Calu3 (cell line): ENCODE measurements at regions not wholly inside any gene's neighbourhood (a gene's known extent, or its start where the extent isn't known, plus 50 kb on each side); places are given as distances from the start of the nearest gene placed in this dataset.

Experiments used
- BruUV-seq: library from RNA; stranded (reverse); fragments of 400-500 nt; replicated peaks from 2 replicates; lab custom pipeline; 2021; lab: Mats Ljungman, UMichigan
- CTCF ChIA-PET: fragments of 300-600 bp; sonication (Branson Sonifier 250); formaldehyde crosslinking; loops from one replicate; lab custom pipeline; 2022; ENCODE audit warnings: antibody characterized with exemption; lab: Charles Lee
- DNase-seq: peaks from one replicate; pipeline ENCODE4 v3.0.0; 2022
- H3K27ac Mint-ChIP-seq: one replicate; pipeline ENCODE4 v1.8.0; 2022; ENCODE audit warnings: mixed read lengths; ENCODE audit not compliant: unreplicated experiment
- H3K27me3 Mint-ChIP-seq: one replicate; pipeline ENCODE4 v1.8.0; 2022; ENCODE audit warnings: mixed read lengths; ENCODE audit not compliant: unreplicated experiment
- H3K36me3 Mint-ChIP-seq: one replicate; pipeline ENCODE4 v1.8.0; 2022; ENCODE audit warnings: mild to moderate bottlenecking, moderate library complexity, mixed read lengths; ENCODE audit not compliant: insufficient read depth, unreplicated experiment
- H3K4me1 Mint-ChIP-seq: one replicate; pipeline ENCODE4 v1.8.0; 2022; ENCODE audit warnings: mild to moderate bottlenecking, low read depth, mixed read lengths; ENCODE audit not compliant: unreplicated experiment
- H3K4me3 Mint-ChIP-seq: one replicate; pipeline ENCODE4 v1.8.0; 2022; ENCODE audit warnings: mild to moderate bottlenecking, low read depth, moderate library complexity, mixed read lengths; ENCODE audit not compliant: unreplicated experiment
- H3K9me3 Mint-ChIP-seq: one replicate; pipeline ENCODE4 v1.8.0; 2022; ENCODE audit warnings: low read depth, mixed read lengths; ENCODE audit not compliant: unreplicated experiment
- intact Hi-C: fragments of 100-400 bp; cut with micrococcal nuclease; formaldehyde crosslinking; loops from one replicate; pipeline ENCODE4 v1.10.0; 2022; ENCODE audit not compliant: unreplicated experiment
- TF ChIP-seq, protein P1 (sequence below): fragments of 200-600 bp; IDR thresholded peaks from one replicate; pipeline ENCODE4 v1.8.0; 2022; ENCODE audit warnings: antibody characterized with exemption; ENCODE audit not compliant: unreplicated experiment

DNA sequence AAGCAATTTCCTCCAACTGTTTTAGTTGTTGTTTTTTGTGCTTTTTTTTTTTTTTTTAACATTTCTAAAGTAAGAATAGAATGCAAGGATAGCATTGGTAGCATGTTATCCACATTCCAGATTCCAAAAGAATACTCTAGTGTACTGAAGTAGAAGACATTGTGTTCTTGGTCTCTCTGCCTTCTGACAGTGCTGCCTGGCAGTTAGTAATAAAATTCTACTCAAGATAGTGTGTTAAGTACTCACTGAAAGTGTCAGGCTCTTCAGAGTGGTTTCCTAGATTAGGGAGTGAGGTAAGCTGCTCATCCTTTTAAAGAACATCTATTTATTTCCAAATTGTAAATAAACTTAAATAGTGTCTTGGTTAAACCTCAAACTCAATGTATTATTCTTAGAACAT, 253.7 kb downstream of the HNMT start:
- H3K27ac Mint-ChIP-seq: no peak overlapping the region
- H3K36me3 Mint-ChIP-seq: no peaks in the 10 kb centered on the region
- peaks cover 8% of the 10 kb centered on the region for H3K4me1 Mint-ChIP-seq
- H3K9me3 Mint-ChIP-seq: no peaks in the 10 kb centered on the region
- intact Hi-C loops: no loop called here
- CTCF ChIA-PET: no interaction called here
- no peaks in the 10 kb centered on the region for H3K27me3 Mint-ChIP-seq
- TF ChIP-seq, protein P1, sequence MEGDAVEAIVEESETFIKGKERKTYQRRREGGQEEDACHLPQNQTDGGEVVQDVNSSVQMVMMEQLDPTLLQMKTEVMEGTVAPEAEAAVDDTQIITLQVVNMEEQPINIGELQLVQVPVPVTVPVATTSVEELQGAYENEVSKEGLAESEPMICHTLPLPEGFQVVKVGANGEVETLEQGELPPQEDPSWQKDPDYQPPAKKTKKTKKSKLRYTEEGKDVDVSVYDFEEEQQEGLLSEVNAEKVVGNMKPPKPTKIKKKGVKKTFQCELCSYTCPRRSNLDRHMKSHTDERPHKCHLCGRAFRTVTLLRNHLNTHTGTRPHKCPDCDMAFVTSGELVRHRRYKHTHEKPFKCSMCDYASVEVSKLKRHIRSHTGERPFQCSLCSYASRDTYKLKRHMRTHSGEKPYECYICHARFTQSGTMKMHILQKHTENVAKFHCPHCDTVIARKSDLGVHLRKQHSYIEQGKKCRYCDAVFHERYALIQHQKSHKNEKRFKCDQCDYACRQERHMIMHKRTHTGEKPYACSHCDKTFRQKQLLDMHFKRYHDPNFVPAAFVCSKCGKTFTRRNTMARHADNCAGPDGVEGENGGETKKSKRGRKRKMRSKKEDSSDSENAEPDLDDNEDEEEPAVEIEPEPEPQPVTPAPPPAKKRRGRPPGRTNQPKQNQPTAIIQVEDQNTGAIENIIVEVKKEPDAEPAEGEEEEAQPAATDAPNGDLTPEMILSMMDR: no peak
- no TSS peak for BruUV-seq
- DNase-seq: no peak
- no peak overlapping the region for H3K4me3 Mint-ChIP-seq

DNA sequence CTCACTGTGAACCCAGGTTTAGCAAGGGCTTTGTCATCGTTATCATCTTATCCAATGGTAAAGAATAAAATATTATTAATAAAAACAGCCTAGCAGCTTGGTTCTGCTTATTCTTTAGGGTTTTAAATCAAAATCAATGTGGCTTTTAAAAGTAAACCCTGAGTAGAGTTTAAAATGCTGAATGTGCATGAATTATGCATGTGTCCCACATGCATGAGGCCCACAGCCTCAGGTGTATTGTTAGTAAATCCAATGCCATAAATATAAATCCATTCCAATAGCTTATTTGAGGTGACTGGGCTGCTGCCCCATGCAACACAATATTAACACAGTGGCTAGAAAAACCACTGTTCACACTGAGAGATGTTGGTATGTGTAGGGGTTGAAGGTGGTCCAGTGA, 254.1 kb downstream of the HNMT start:
- Mint-ChIP-seq H3K9me3 (no peaks in the 10 kb centered on the region), H3K4me1 (peaks cover 8% of the 10 kb centered on the region), H3K36me3 (no peaks in the 10 kb centered on the region), H3K27me3 (no peaks in the 10 kb centered on the region), H3K4me3 (no peak overlapping the region), H3K27ac (no peak overlapping the region)
- BruUV-seq: no TSS peak
- DNase-seq: no peak
- TF ChIP-seq, protein P1: no peak
- CTCF ChIA-PET: no interaction called here
- intact Hi-C loops: no loop called here

DNA sequence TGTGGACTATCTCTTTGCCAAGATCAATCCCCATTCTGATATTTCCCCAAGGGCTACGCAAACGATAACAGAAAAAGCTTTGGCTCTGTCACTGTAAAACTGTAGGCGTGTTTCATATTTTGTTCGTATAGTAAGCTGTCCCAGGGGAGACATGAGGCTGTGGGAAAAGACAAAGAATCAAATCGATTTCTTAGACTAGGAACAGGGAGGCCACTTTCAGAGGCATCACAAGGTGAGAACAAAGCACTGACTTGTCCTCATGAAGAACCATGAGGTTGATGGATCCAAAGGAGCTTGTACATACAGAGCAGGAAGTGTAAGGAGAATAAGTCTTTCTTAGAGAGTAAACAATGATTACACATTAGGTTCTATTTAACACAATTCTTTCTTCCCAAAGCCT, 255.7 kb downstream of the HNMT start:
- CTCF ChIA-PET: interaction anchor here (1.5 kb wide), 1 partner anchor 10 kb away, joined by 3 read pairs; no protein-coding TSS in a partner anchor
- H3K9me3 Mint-ChIP-seq: no peaks in the 10 kb centered on the region
- no peak overlapping the region for H3K4me3 Mint-ChIP-seq
- DNase-seq: no peak
- no peaks in the 10 kb centered on the region for H3K27me3 Mint-ChIP-seq
- BruUV-seq: no TSS peak
- H3K27ac Mint-ChIP-seq: no peak overlapping the region
- peaks cover 8% of the 10 kb centered on the region for H3K4me1 Mint-ChIP-seq
- no peaks in the 10 kb centered on the region for H3K36me3 Mint-ChIP-seq
- intact Hi-C loops: no loop called here
- TF ChIP-seq, protein P1: no peak

DNA sequence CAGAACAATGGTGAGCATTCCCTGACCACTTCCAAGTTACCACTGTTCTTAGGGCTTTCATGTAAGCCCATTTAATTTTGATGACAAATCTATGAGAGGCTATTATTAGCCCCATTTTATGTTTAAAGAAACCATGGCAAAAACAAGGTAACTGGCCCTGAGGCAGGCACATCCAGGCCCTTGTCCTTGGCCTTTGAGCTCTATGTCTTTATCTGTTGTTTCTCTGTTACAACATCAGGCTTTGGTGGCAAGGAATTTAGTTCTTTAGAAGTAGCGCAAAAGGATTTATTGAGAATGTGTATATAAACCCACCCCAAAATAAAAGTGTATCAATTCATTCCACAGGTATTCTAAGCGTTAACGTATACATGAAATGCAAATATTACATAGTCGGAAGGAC, 257.1 kb downstream of the HNMT start:
- Mint-ChIP-seq H3K27me3 (no peaks in the 10 kb centered on the region), H3K4me1 (peaks cover 8% of the 10 kb centered on the region), H3K36me3 (no peaks in the 10 kb centered on the region), H3K4me3 (no peak overlapping the region), H3K27ac (no peak overlapping the region), H3K9me3 (no peaks in the 10 kb centered on the region)
- CTCF ChIA-PET: no interaction called here
- intact Hi-C loops: no loop called here
- TF ChIP-seq, protein P1: no peak
- BruUV-seq: no TSS peak
- DNase-seq: no peak
